Stimulated activated CD4-positive, alpha-beta T cell treated with anti-CD3 and anti-CD28 coated beads, Interleukin-4, amount 100 ng/mL, for 1 hour (primary cell): ENCODE measurements at regions not wholly inside any gene's neighbourhood (a gene's known extent, or its start where the extent isn't known, plus 50 kb on each side); places are given as distances from the start of the nearest gene placed in this dataset.

ENCODE experiments used
- DNase-seq: peaks from one replicate; pipeline ENCODE4 v3.0.0-alpha.2; 2020

GRCh38 chr10:78873413-78873812, 195.4 kb upstream of the ZMIZ1 start:
- DNase-seq, result no peak

GRCh38 chr10:78875331-78875877, 193.4 kb upstream of the ZMIZ1 start:
- no peak for DNase-seq

- no peak for DNase-seq
Measured at GRCh38 chr10:78875932-78876331, 192.8 kb upstream of the ZMIZ1 start.

GRCh38 chr10:78876449-78876848, 192.3 kb upstream of the ZMIZ1 start:
- no peak for DNase-seq

- no peak for DNase-seq
Measured at GRCh38 chr10:78879621-78880020, 189.1 kb upstream of the ZMIZ1 start.

- no peak for DNase-seq
Measured at GRCh38 chr10:78886129-78886528, 182.6 kb upstream of the ZMIZ1 start.

GRCh38 chr10:78889536-78890063, 179.2 kb upstream of the ZMIZ1 start:
- no peak for DNase-seq

- DNase-seq, result no peak
Measured at GRCh38 chr10:78890506-78890905, 178.3 kb upstream of the ZMIZ1 start.

- no peak for DNase-seq
Measured at GRCh38 chr10:78891741-78892140, 177.0 kb upstream of the ZMIZ1 start.

GRCh38 chr10:78892338-78893176, 176.2 kb upstream of the ZMIZ1 start:
- DNase-seq, result no peak

- no peak for DNase-seq
Measured at GRCh38 chr10:78893217-78893616, 175.5 kb upstream of the ZMIZ1 start.

GRCh38 chr10:78894089-78894840, 174.5 kb upstream of the ZMIZ1 start:
- DNase-seq, result no peak

- no peak for DNase-seq
Measured at GRCh38 chr10:78894841-78895195, 173.9 kb upstream of the ZMIZ1 start.

GRCh38 chr10:78895469-78895868, 173.3 kb upstream of the ZMIZ1 start:
- DNase-seq, result no peak

- no peak for DNase-seq
Measured at GRCh38 chr10:78896159-78896928, 172.4 kb upstream of the ZMIZ1 start.

GRCh38 chr10:78898341-78899097, 170.2 kb upstream of the ZMIZ1 start:
- no peak for DNase-seq

- DNase-seq, result no peak
Measured at GRCh38 chr10:78899098-78899754, 169.5 kb upstream of the ZMIZ1 start.

GRCh38 chr10:78899996-78900714, 168.6 kb upstream of the ZMIZ1 start:
- DNase-seq, result no peak

GRCh38 chr10:78900715-78901430, 167.9 kb upstream of the ZMIZ1 start:
- DNase-seq, result no peak

- no peak for DNase-seq
Measured at GRCh38 chr10:78901694-78902093, 167.1 kb upstream of the ZMIZ1 start.
